GM21825 (cell line): ENCODE measurements at regions not wholly inside any gene's neighbourhood (a gene's known extent, or its start where the extent isn't known, plus 50 kb on each side); places are given as distances from the start of the nearest gene placed in this dataset.

ENCODE experiments used
- ATAC-seq: cut with Tn5 transposase; IDR thresholded peaks from one replicate; pipeline ENCODE4 v1.9.1; 2021; ENCODE audit warnings: mild to moderate bottlenecking, moderate library complexity; ENCODE audit not compliant: unreplicated experiment

GRCh38 chr2:88832311-88832991 is 141.0 kb downstream of the RPIA start:
- ATAC-seq: peak; percentile 43

- no peak for ATAC-seq
Measured at GRCh38 chr2:88832992-88833389, 141.5 kb downstream of the RPIA start.

GRCh38 chr2:88834376-88834775 is 142.9 kb downstream of the RPIA start:
- ATAC-seq: no peak

- no peak for ATAC-seq
Measured at GRCh38 chr2:88834866-88835265, 143.4 kb downstream of the RPIA start.

GRCh38 chr2:88835726-88836125 is 144.3 kb downstream of the RPIA start:
- ATAC-seq: no peak

- ATAC-seq: no peak
Measured at GRCh38 chr2:88836351-88836750, 144.9 kb downstream of the RPIA start.

- no peak for ATAC-seq
Measured at GRCh38 chr2:88837511-88838160, 146.2 kb downstream of the RPIA start.

- peak; percentile 79 for ATAC-seq
Measured at GRCh38 chr2:88838165-88838635, 146.7 kb downstream of the RPIA start.

GRCh38 chr2:88841224-88841929 is 149.9 kb downstream of the RPIA start:
- ATAC-seq: no peak

- ATAC-seq: no peak
Measured at GRCh38 chr2:88842656-88843460, 151.4 kb downstream of the RPIA start.

GRCh38 chr2:88843651-88844050 is 152.2 kb downstream of the RPIA start:
- ATAC-seq: no peak

GRCh38 chr2:88844960-88845359 is 153.5 kb downstream of the RPIA start:
- no peak for ATAC-seq

- peak; percentile 77 for ATAC-seq
Measured at GRCh38 chr2:88845772-88846661, 154.5 kb downstream of the RPIA start.

- ATAC-seq: no peak
Measured at GRCh38 chr2:88852753-88853402, 161.4 kb downstream of the RPIA start.

GRCh38 chr2:88853403-88853790 is 161.9 kb downstream of the RPIA start:
- no peak for ATAC-seq

- no peak for ATAC-seq
Measured at GRCh38 chr2:88854528-88854927, 163.1 kb downstream of the RPIA start.

- ATAC-seq: peak; percentile 40
Measured at GRCh38 chr2:88855620-88856408, 164.3 kb downstream of the RPIA start.

- no peak for ATAC-seq
Measured at GRCh38 chr2:88856409-88857135, 165.1 kb downstream of the RPIA start.
